Vagina (tissue), 2 donors: ENCODE measurements at regions not wholly inside any gene's neighbourhood (a gene's known extent, or its start where the extent isn't known, plus 50 kb on each side); places are given as distances from the start of the nearest gene placed in this dataset.

Experiments used
- CTCF ChIP-seq, 3 experiments: fragments of 450-650 bp in 2 of 3; fragments of 200-600 bp in 1 of 3; sonication (generic) in 1 of 3; IDR thresholded peaks; one replicate each; pipeline ENCODE4 v1.5.1; 2017 to 2019; ENCODE audit warnings: antibody characterized with exemption in 3 of 3, mild to moderate bottlenecking in 2 of 3, moderate library complexity in 2 of 3
- POLR2A ChIP-seq, 2 donors: fragments of 450-650 bp; IDR thresholded peaks; one replicate each; pipeline ENCODE4 v1.6.1; 2017; ENCODE audit warnings: antibody characterized with exemption in 2 of 2, mild to moderate bottlenecking in 2 of 2, moderate library complexity in 2 of 2
- POLR2AphosphoS5 ChIP-seq, 2 donors: sonication (generic); formaldehyde crosslinking; IDR thresholded peaks; one replicate each; pipeline ENCODE4 v1.9.0; 2017; ENCODE audit warnings: antibody characterized with exemption in 2 of 2, mild to moderate bottlenecking in 2 of 2, low read depth in 1 of 2; ENCODE audit not compliant: insufficient read depth in 1 of 2

DNA sequence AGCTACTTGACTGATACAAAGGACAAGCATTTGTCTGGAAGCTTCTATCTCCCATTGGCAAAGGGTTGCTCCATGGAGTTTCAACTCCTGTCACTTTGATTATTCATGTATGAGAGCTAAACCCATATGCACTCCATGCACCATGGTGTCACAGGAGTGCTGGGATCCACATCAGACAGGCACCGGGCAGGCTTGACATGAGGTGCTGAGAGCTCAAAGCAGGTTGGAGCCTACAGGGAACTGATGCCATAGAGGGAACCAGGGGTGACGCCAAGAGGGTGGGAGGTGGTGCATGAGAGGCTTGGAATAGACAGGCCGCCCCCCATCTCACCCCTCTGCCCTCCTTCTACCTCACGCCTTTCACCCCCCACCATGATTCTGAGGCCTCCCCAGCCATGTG lies 199.8 kb upstream of the CCDC68 start:
- TF ChIP-seq CTCF (IDR thresholded peaks at IDR 0.05) = no peak
- TF ChIP-seq POLR2A (IDR thresholded peaks at IDR 0.05) = no peak
- no peak for TF ChIP-seq POLR2AphosphoS5 (IDR thresholded peaks at IDR 0.05; ENCODE audit: insufficient read depth in 1 of 2, low read depth in 1 of 2)
